IMR-90 (cell line): ENCODE measurements at regions not wholly inside any gene's neighbourhood (a gene's known extent, or its start where the extent isn't known, plus 50 kb on each side); places are given as distances from the start of the nearest gene placed in this dataset.
A peak's percentile ranks its signal among the peaks of the same experiment; 100 is the strongest.

Experiments used
- ATAC-seq: fragments of 200-7000 bp; cut with Tn5 transposase; 2 replicates; pipeline ENCODE4 v1.9.1; 2020; ENCODE audit warnings: low read depth, mild to moderate bottlenecking, moderate library complexity
- BruUV-seq: library from RNA; stranded (reverse); fragments of 400-500 nt; replicated peaks from 2 replicates; lab custom pipeline; 2021; lab: Mats Ljungman, UMichigan
- CTCF ChIA-PET: fragments of 300-600 bp; formaldehyde crosslinking; extraction: SDS; loops from one replicate; lab custom pipeline; 2021; ENCODE audit warnings: antibody characterized with exemption; lab: Yijun Ruan, JAX
- POLR2A ChIA-PET: fragments of 300-600 bp; sonication (Branson Sonifier 250); formaldehyde crosslinking; loops from one replicate; lab custom pipeline; 2022; ENCODE audit warnings: antibody characterized with exemption; ENCODE audit not compliant: unreplicated experiment; lab: Charles Lee
- DNase-seq: peaks from one replicate; pipeline ENCODE4 v3.0.0; 2013
- H2AFZ ChIP-seq: replicated peaks from 2 replicates; pipeline ENCODE3; 2013; ENCODE audit warnings: low read length, mild to moderate bottlenecking; ENCODE audit not compliant: poor library complexity
- H2AK5ac ChIP-seq: 2 replicates; pipeline ENCODE4 v1.6.1; 2013; ENCODE audit warnings: low read depth, low read length, inconsistent platforms
- H2AK9ac ChIP-seq: replicated peaks from 2 replicates; pipeline ENCODE3; 2013; ENCODE audit warnings: mild to moderate bottlenecking, low read depth, low read length, moderate library complexity; ENCODE audit not compliant: poor library complexity
- H2BK120ac ChIP-seq: 2 replicates; pipeline ENCODE4 v1.6.1; 2013; ENCODE audit warnings: low read depth, low read length, inconsistent platforms
- H2BK15ac ChIP-seq: 3 replicates; pipeline ENCODE4 v1.6.1; 2013; ENCODE audit warnings: low read depth, low read length, inconsistent platforms
- H2BK20ac ChIP-seq: 2 replicates; pipeline ENCODE4 v1.6.1; 2013; ENCODE audit warnings: low read depth, mild to moderate bottlenecking, inconsistent platforms, low read length, moderate library complexity
- H2BK5ac ChIP-seq: 2 replicates; pipeline ENCODE4 v1.6.1; 2013; ENCODE audit warnings: mild to moderate bottlenecking, low read depth, low read length, inconsistent platforms; ENCODE audit not compliant: poor library complexity, severe bottlenecking
- H3K14ac ChIP-seq: replicated peaks from 2 replicates; pipeline ENCODE4 v1.6.1; 2013; ENCODE audit warnings: low read depth, low read length, inconsistent platforms
- H3K18ac ChIP-seq: 2 replicates; pipeline ENCODE4 v1.6.1; 2013; ENCODE audit warnings: low read depth, low read length, control low read depth
- H3K23ac ChIP-seq: 2 replicates; pipeline ENCODE4 v1.6.1; 2013; ENCODE audit warnings: low read depth, low read length, inconsistent platforms
- H3K27ac ChIP-seq: 2 replicates; pipeline ENCODE4 v1.5.1; 2013; ENCODE audit warnings: mild to moderate bottlenecking, control low read depth, low read length; ENCODE audit not compliant: insufficient read depth
- H3K27me3 ChIP-seq: 2 replicates; pipeline ENCODE4 v1.6.1; 2013; ENCODE audit warnings: low read length; ENCODE audit not compliant: control insufficient read depth, insufficient read depth
- H3K36me3 ChIP-seq: 2 replicates; pipeline ENCODE4 v1.6.1; 2013; ENCODE audit warnings: low read length, mixed read lengths; ENCODE audit not compliant: control insufficient read depth, insufficient read depth
- H3K4ac ChIP-seq: 2 replicates; pipeline ENCODE4 v1.6.1; 2013; ENCODE audit warnings: low read depth, low read length, inconsistent platforms
- H3K4me1 ChIP-seq: 2 replicates; pipeline ENCODE4 v1.6.1; 2013; ENCODE audit warnings: low read length, mixed read lengths; ENCODE audit not compliant: control insufficient read depth, insufficient read depth
- H3K4me2 ChIP-seq: 2 replicates; pipeline ENCODE4 v1.6.1; 2013; ENCODE audit warnings: low read depth, mild to moderate bottlenecking, control low read depth, low read length, moderate library complexity
- H3K4me3 ChIP-seq: 2 replicates; pipeline ENCODE4 v1.5.1; 2013; ENCODE audit warnings: low read depth, mild to moderate bottlenecking, control low read depth, low read length, moderate library complexity; ENCODE audit not compliant: insufficient read depth
- H3K56ac ChIP-seq: 2 replicates; pipeline ENCODE4 v1.6.1; 2013; ENCODE audit warnings: low read length, inconsistent platforms; ENCODE audit not compliant: insufficient read depth; ENCODE audit errors: extremely low read depth
- H3K79me1 ChIP-seq, 2 experiments: 2 replicates each; pipeline ENCODE4 v1.6.1; 2013; ENCODE audit warnings: low read length in 2 of 2, inconsistent platforms in 1 of 2, low read depth in 1 of 2
- H3K9ac ChIP-seq: 2 replicates; pipeline ENCODE4 v1.6.1; 2013; ENCODE audit warnings: low read depth, low read length, control low read depth
- H3K9me1 ChIP-seq: 2 replicates; pipeline ENCODE4 v1.6.1; 2013; ENCODE audit warnings: low read length, inconsistent platforms; ENCODE audit not compliant: insufficient read depth
- H3K9me3 ChIP-seq: 2 replicates; pipeline ENCODE4 v1.6.1; 2013; ENCODE audit warnings: low read length; ENCODE audit not compliant: control insufficient read depth, insufficient read depth
- H4K20me1 ChIP-seq: 2 replicates; pipeline ENCODE4 v1.6.1; 2013; ENCODE audit warnings: low read length, inconsistent platforms; ENCODE audit not compliant: insufficient read depth
- H4K5ac ChIP-seq: 2 replicates; pipeline ENCODE4 v1.6.1; 2013; ENCODE audit warnings: mild to moderate bottlenecking, low read depth, low read length, control low read depth
- H4K8ac ChIP-seq, 2 experiments: 2 replicates each; pipeline ENCODE4 v1.6.1; 2013; ENCODE audit warnings: low read depth in 2 of 2, low read length in 2 of 2, control low read depth in 1 of 2, inconsistent platforms in 1 of 2
- H4K91ac ChIP-seq: 2 replicates; pipeline ENCODE4 v1.6.1; 2013; ENCODE audit warnings: low read depth, low read length, inconsistent platforms; ENCODE audit not compliant: insufficient read depth
- MAFK ChIP-seq: IDR thresholded peaks from 2 replicates; pipeline ENCODE4 v1.6.1; 2012; ENCODE audit warnings: low read depth, low read length, improper control_type of control experiment
- RAD21 ChIP-seq: IDR thresholded peaks from 2 replicates; pipeline ENCODE4 v1.6.1; 2012; ENCODE audit warnings: low read length, improper control_type of control experiment
- WGBS, 2 experiments: methylation state at CpG; one replicate each; pipeline versions ENCODE4 v1.1.5 to v1.1.7; 2013; ENCODE audit warnings: missing lambda C conversion rate in 2 of 2; ENCODE audit not compliant: insufficient read length in 1 of 2; ENCODE audit errors: extremely low coverage in 2 of 2; 5-methylcytosine and 5-hydroxymethylcytosine counted together
- dilution Hi-C: fragments of 300-500 bp; cut with HindIII; formaldehyde crosslinking; loops from one replicate; pipeline ENCODE4 v1.14.3; 2018; ENCODE audit warnings: low sequenced_read_pairs; ENCODE audit not compliant: unreplicated experiment
- in situ Hi-C: fragments of 300-500 bp; cut with MboI; formaldehyde crosslinking; loops from 3 replicates; pipeline ENCODE4 v1.14.3; 2019; ENCODE audit warnings: low sequenced_read_pairs, inconsistent platforms, mixed read lengths
- intact Hi-C: fragments of 100-400 bp; cut with micrococcal nuclease; formaldehyde crosslinking; loops from 2 replicates; pipeline ENCODE4 v1.10.0; 2022

DNA sequence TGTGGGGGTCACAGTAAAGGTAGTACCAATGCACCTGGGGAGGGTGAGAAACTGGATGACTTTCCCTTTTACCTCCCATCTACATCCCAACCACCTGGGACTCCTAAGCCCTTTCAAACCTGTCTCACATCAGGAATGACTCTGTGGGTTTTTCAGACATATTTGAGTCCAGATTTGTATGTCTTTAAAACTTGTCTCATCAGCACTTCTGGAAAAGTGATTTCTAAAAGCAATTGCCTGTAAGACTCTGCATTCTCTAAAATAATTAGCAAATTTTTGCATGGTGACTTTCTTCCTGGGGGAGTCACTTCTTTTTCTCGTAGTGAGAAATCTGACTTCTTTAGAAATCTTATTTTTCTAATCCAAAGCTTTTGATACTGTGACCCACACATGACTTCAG lies 1553.0 kb upstream of the PIK3C3 start:
- Histone ChIP-seq H3K56ac (no peak overlapping the region), H3K27me3 (no peaks in the 10 kb centered on the region), H3K4me1 (no peaks in the 10 kb centered on the region), H2BK5ac (no peak overlapping the region), H3K79me1 (no peaks in the 10 kb centered on the region), H3K9ac (no peak overlapping the region), H2AK5ac (no peak overlapping the region), H3K4me2 (no peak overlapping the region), H3K18ac (no peak overlapping the region), H3K27ac (no peak overlapping the region), H4K8ac (no peak overlapping the region), H3K23ac (no peak overlapping the region), H2BK120ac (no peak overlapping the region), H4K5ac (no peak overlapping the region), H3K4ac (no peak overlapping the region), H3K4me3 (no peak overlapping the region), H2BK20ac (no peak overlapping the region), H2AFZ (no peak overlapping the region), H3K9me1 (0 out of 2 replicates have a peak, but pooled peaks cover 3% of the 10 kb centered on the region), H2BK15ac (no peak overlapping the region), H4K91ac (no peak overlapping the region), H3K14ac (no peak overlapping the region), H3K36me3 (no peaks in the 10 kb centered on the region), H2AK9ac (no peak overlapping the region), H4K20me1 (no peaks in the 10 kb centered on the region), H3K9me3 (no peaks in the 10 kb centered on the region)
- in situ Hi-C loops (loop anchor here (25.0 kb wide), 1 partner anchor 985 kb away; no protein-coding TSS in a partner anchor), intact Hi-C loops (loop anchor here (10.0 kb wide), 1 partner anchor 557 kb away; no protein-coding TSS in a partner anchor), dilution Hi-C loops (no loop called here)
- POLR2A ChIA-PET = no interaction called here
- no CpG with 5 or more reads among the region's 1 CpG for whole genome bisulfite sequencing, 2 experiments
- CTCF ChIA-PET = interaction anchor here (1.0 kb wide), 1 partner anchor 26 kb away, joined by 3 read pairs; no protein-coding TSS in a partner anchor
- TF ChIP-seq MAFK = peak; percentile 61
- TF ChIP-seq RAD21 = no peak
- no TSS peak for BruUV-seq
- DNase-seq (no peak), ATAC-seq (no peak)
